ENCODE measurements at regions not wholly inside any gene's neighbourhood (a gene's known extent, or its start where the extent isn't known, plus 50 kb on each side); places are given as distances from the start of the nearest gene placed in this dataset.
"Not testable (repeated sequence)": the region's sequence is repeated elsewhere in the genome, so short reads cannot be mapped to it uniquely, and the experiment has no call there.

DNA sequence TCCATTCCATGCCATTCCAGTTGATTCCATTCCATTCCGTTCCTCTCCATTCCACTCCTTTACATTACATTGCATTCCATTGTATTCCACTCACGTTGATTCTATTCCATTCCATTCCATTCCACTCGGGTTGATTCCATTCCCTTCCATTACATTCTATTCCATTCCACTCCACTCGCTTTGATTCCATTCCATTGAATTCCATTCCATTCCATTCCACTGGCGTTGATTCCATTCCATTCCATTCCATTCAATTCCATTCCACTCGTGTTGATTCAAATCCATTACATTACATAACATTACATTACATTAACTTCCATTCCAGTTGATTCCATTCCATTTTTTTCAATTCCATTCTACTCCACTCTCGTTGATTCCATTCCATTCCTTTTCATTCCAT is 1142.8 kb downstream of the RPIA start:
- DNase-seq: no peak

DNA sequence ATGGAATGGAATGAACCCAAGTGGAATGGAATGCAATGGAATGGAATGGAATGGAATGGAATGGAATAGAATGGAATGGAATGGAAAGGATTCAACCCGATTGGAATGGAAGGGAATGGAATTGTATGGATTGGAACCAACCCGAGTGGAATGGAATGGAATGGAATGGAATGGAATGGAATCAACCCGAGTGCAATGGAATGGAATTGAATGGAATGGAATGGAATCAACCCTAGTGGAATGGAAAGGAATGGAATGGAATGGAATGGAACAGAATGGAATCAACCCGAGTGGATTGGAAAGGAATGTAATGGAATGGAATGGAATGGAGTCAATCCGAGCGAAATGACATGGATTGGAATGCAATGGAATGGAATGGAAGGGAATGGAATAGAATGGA is 1144.9 kb downstream of the RPIA start:
- not testable (repeated sequence) for DNase-seq

- DNase-seq: no peak
These were observed 1146.6 kb downstream of the RPIA start for GRCh38 chr2:89837962-89838625.

DNA sequence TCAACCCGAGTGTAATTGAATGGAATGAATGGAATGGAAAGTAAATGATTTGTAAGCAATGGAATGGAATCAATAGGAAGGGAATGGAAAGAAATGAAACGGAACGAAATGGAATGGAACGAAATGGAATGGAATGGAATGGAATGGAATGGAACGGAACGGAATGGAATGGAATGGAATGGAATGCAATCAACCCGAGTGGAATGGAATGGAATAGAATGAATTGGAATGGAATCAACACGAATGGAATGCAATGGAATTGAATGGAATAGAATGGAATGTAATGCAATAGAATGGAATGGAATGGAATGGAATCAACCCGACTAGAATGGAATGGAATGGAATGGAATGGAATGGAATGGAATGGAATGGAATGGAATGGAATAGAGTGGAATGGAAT is 1148.7 kb downstream of the RPIA start:
- DNase-seq: not testable (repeated sequence)

- DNase-seq: not testable (repeated sequence)
These were observed 1149.5 kb downstream of the RPIA start for GRCh38 chr2:89840781-89841475.

- DNase-seq: no peak
These were observed 1150.0 kb downstream of the RPIA start for GRCh38 chr2:89841476-89841840.

DNA sequence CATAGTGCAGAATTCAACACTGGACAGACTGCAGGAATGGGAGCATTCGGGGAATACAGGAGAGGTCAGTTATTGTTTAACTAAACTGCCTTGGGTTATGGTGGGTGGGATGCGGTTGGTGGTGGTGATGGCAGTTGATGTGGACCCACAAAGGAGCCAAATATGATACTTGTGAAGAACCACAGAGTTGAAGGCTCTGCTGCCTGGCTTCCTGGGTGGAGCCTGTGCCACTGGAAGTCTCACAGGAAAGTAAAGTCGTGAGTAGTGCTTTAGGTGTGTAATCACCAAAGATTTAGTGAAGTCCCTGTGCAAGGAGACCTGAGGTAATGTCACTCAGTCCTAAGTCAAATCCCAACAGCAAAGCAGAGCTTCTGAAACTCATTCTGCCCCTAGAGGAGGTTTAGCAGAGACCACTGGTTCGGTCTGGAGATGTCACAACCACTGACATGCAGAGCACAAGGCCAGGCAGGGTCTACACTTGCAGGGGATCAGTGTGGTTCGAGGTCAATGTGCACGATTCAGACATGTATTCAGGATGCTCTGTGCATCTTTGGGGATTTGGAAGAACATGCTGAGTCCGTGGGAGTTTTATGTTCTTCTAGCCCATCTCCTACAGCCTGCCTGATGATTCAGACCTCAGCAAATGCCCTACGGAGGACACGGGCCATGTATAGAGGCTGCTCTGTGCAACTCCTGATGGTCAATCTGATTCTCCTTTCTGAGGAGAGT is 1150.9 kb downstream of the RPIA start:
- no peak for DNase-seq

DNA sequence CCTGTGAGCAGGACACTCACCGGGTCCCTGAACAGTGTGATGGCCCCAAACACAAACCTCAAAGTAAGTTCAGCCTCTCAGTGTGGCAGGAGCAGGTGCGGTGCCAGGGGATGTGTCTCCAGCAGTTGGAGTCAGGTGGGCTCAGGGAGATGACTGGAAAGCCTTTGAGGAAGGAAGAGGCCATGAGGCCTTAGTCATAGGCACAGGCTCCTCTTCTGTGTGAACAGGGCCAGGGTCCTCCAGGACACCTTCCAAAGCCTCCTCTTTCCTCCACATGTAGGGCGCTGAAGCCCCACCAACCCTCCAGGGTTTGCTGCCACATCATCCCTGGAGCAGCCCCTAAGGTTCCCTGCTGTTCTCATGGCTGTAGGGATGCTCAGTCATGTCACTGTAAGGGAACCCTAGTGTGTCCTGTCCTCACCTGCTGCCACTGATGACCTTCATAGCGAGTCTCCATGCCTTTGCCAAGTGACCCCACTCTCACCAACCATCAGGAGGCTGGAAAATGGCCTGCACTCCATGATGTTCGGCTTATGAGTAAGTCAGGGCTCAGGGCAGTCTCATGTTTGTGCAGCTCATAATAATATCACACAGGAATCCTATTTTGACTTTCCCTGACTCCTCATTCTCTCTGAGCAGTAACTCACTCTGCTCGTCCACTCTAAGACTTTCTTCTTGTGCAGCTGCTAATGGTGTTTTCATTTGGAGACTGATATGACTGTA is 1152.9 kb downstream of the RPIA start:
- no peak for DNase-seq

DNA sequence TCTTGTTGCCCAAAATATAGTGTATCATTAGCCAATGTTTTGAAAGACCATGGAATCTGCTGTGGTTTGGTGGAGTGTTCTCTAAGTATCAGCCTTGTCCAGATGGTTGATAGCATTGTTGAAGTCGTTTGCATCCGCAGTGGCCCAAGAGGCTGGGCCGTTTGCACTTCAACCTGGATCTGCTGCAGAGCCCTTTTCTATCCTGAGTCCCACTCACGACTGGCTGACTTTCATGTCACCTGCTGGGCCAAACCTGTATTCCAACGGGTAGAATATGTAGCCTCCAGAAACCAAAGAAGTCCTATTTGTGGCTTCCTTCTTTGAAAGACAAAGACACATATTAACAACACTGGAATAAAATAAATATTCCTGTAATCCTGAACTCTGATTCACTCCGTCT is 1154.1 kb downstream of the RPIA start:
- no peak for DNase-seq

- DNase-seq: no peak
These were observed 1156.6 kb downstream of the RPIA start for GRCh38 chr2:89848114-89848513.

GRCh38 chr2:89848763-89849368 is 1157.4 kb downstream of the RPIA start:
- DNase-seq: no peak

DNA sequence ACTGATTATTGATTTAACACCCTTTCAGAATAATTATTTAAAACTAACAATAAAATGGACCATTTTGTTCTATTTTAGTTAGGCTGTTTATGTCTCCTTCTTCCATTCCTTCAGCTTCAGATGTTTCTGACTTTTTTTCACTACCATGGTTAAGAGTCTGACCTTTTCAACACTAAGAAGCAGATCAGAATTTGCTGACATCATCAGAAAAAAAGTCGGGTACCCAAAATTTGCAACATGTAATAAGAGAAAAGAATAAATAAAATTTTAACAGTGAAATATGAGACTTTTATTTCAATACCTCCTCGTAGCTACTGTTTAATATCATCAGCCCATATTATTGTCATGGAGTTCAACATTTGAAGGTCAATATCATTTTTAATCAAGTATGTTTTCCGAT is 1158.3 kb downstream of the RPIA start:
- no peak for DNase-seq

- DNase-seq: no peak
These were observed 1159.0 kb downstream of the RPIA start for GRCh38 chr2:89850481-89850880.

- no peak for DNase-seq
These were observed 1159.6 kb downstream of the RPIA start for GRCh38 chr2:89850881-89851582.

- DNase-seq: no peak
These were observed 1160.1 kb downstream of the RPIA start for GRCh38 chr2:89851583-89851905.

DNA sequence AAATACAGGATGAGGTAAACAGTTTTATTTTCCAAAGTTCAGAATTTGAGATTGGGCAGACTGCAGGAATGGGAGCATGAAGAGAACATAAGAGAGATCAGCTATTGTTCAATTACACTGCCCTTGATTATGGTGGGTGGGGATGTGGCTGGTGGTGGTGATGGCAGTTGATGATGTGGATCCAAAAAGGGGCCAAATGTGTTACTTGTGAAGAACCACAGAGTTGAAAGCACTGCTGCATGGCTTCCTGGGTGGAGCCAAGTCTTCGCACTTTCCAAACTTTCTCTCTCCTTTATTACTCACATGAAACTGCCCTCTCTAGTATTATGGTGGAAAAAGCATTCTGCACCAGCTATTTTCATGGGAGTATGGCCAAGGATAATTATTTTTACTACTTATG is 1162.0 kb downstream of the RPIA start:
- DNase-seq: not testable (repeated sequence)

- not testable (repeated sequence) for DNase-seq
These were observed 1164.3 kb downstream of the RPIA start for GRCh38 chr2:89855752-89856151.

- DNase-seq: not testable (repeated sequence)
These were observed 1164.8 kb downstream of the RPIA start for GRCh38 chr2:89856305-89856704.

DNA sequence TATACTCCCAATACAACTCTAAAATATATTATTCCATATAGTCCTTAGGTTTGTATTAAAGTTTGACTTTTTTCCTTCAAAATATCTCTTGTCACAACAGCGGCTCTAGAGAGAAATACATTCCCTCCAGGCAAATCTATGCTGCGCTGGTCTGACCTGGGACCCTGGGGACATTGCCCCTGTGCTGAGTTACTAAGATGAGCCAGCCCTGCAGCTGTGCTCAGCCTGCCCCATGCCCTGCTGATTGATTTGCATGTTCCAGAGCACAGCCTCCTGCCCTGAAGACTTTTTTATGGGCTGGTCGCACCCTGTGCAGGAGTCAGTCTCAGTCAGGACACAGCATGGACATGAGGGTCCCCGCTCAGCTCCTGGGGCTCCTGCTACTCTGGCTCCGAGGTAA is 1170.7 kb downstream of the RPIA start:
- DNase-seq: not testable (repeated sequence)

DNA sequence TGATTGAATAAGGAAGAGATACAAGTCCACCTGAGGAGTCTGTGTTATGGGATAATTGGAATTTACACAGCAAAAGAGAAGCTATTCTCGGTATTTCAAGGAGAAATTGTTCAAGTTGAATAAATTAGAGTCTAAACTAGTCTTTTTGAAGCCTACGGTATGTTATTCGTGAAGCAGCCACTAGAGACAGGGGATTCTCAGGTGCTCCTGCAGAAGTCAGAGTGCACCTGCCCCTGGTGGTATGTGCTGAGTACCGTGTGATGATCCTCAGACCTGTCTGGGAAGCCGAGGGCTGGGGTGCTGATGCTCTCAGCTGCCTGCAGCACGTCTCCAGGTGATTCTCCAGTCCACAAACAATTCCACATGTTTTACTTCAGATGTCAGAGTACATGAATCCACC is 1171.7 kb downstream of the RPIA start:
- not testable (repeated sequence) for DNase-seq

DNA sequence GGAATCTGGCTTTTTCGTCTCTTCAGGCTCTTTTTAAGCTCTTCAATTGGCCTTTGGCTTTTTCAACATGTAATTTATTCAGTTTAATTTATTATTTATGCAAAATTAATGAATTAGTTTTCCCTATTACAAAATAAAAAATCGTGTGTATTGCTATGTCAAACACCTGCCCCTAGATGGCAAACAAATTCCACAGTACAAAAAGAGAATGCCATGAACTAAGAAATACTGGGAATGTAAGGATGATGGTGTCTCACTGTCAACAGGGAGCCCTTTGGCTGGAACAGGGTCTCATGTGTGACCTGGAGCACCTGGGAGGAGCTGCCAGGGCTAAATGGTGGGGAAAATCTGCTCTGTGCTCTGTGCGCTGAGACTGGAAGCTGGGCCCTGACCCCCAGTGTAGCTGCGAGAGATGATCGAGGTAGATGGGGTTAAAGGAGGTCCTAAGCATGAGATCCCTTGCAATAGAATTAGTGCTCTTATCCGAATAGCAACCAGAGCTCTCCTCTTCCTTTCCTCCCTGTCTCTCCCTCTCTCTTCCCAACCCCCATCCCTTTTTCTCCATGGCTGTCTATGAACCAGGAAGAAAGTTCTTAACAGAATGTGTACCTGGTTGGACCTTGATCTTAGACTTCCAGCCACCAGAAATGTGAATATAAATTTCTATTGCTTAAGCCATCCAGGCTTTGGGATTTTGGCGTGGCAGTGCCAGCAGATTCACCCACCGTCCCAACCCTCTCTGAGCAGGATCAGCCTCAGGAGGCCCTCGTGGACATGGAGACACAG is 1183.5 kb downstream of the RPIA start:
- not testable (repeated sequence) for DNase-seq

Data from C1 segment of cervical spinal cord (tissue), 14 donors.